ENCODE measurements at regions not wholly inside any gene's neighbourhood (a gene's known extent, or its start where the extent isn't known, plus 50 kb on each side); places are given as distances from the start of the nearest gene placed in this dataset.
A peak's percentile ranks its signal among the peaks of the same experiment; 100 is the strongest.
"Not testable (repeated sequence)": the region's sequence is repeated elsewhere in the genome, so short reads cannot be mapped to it uniquely, and the experiment has no call there.

DNA sequence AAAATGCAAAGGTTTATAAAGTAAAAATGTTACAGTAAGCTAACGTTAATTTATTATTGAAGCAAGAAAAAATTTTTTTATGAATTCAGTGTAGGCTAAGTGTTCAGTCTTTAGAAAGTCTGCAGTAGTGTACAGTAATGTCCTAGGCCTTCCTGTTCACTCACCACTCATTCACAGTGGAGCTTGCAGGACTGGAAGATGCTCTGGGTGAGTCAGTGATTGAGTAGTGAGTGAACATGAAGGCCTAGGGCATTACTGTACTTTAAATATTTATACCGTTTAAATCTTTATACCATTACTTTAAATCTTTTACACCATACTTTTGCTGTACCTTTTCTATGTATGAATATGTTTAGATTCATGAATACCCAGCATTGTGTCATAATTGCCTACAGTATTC is 120.3 kb upstream of the SLC38A4 start:
- no peak for DNase-seq

DNA sequence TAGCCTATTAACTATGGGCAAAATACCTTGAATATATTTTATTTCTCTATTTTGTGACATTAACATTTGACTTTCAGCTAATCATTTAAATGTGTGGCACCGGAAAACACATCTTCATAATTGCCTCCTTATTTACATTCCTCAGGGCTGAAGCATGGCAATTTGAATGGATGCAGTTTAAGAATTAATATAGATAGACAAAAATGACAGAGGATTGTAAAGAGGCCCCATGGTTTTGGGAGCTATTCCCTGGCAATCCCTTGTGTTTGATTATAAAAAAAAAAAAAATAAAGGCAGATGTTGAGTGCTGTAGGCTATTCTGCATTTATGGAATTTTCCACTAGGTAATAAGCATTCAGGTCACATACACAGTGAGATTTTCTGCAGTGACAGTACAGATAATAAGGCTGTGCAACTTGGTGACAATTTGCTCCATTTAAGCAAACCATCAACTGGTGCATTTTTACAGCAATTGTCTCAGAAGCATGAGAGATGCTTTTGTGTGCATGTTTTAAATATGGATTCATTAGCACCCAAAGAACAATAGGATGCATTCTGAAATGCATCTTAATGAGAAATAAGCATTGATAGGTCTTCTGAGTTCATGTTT is 123.2 kb upstream of the SLC38A4 start:
- DNase-seq, result no peak

DNA sequence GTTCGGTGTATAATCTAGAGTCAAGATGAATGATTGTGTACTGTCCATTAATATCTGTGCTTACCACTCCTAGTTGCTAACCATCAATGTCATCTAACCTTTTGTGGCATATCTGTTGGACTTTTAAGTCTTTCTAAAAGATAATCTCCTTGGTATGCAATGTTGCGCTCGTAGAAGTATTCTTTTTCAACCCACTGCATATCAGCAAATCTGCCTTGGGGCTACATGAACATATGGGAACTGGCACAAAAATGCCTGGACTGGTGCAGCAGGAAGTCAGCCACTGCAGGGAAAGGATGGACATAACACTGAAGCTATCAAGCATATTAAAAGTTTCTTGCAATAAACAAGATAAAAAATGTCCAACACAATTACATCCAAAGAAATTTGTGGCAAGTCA is 124.3 kb upstream of the SLC38A4 start:
- DNase-seq, result no peak

DNA sequence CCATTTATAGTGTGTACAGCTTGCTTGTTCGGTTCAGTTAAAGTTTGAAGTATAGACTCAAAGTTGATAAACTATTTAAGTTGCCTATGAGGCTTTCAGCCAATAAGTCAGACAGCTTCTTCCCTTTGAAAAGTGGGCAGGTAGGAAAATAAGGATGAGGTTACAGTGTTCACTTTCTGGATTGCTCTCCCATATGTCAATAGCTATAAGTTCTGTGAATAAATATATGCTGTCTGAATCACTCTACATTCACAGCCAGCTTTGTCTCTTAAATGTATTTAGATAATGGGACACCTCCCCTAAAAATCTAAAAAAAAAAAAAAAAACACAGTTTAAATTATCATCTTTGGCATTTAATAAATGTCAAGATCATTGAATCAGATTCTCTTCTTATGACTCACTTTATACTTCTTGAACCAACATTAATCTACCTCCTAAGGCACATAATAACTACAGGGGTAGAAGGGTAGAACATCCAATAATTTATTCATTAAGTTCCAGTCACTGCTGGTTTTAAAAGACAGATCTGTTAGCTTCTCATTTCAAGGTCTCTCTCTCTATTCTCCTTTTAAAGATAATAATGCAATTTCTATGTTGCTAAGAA is 126.4 kb upstream of the PCED1B start:
- no peak for DNase-seq

DNA sequence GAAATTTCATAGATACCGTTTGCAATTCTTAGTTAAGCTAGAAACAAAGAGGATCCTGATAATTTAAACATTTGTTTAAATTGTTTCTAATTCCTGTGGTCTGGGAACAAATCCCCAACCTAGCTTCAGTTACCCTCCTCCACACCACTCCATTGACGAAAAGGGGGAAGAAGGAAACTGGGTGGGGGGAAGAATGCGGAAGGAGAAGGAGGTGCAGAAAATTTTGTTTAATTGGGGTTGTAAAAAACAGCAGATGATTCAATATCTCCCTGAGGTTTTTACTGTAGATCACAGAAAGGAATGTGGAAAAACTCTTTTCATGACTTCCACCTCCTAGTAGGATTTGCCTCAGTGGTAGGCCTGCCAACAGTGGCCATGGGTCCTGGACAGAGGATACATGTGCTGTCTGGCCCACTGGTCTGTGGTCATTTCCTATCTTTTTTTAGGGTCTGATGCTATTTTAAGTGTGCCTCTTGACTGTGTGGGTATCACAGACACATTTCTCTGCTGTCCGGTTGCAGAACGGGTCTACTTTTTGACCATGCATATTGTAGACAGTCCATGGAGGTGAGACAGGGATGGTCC is 122.9 kb upstream of the PCED1B start:
- DNase-seq, result peak; percentile 54 to 74 (median 69)

DNA sequence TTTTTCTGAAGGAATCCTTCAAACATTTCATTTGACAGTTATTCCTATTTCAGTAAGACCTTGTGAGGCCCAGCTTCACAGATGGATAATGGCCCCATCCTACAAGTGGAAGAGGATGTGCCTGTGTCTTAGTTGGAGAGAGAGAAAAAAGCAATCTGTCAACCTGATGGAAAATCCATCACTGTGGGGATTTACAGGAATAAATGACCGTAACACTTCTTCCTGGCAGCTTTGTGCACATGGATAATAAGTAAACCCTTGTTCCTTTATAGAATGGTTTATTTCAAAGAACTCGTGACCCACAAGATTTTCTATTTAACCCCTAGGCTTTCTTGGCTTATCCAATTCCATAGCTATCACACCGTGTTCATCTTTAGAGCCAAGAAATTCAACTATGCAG is 121.4 kb upstream of the PCED1B start:
- DNase-seq, result no peak

DNA sequence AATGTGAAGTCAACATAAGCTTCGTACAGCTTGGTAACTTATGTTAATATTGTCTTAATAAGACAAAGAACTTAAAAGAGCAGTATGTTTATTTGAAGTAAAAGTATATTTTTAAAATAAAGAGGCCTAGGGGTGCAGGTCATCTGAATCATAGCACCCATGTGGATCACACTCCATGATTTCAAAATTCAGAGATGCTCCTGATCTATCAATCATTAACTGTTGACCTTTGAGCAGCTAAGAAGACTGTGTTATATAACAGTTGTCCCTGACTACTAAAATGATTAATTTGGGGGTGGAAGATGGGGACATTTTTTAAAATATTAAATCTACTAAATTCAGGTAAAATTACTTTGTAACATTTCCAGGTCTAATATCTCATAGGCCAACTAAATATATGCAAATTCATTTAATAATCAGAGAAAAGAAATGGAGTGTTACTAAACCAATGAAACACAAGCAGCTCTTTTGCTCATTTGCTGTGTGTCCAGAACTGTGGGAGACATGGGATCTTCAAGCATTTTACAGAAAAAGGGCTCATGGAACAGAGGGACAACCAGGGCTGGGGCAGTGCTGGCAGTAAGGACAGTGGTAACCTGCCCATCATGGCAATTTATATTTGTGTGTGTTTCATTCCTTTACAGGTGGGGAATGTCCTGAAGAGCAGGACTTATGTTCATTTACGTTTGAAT is 120.7 kb upstream of the PCED1B start:
- DNase-seq, result no peak

DNA sequence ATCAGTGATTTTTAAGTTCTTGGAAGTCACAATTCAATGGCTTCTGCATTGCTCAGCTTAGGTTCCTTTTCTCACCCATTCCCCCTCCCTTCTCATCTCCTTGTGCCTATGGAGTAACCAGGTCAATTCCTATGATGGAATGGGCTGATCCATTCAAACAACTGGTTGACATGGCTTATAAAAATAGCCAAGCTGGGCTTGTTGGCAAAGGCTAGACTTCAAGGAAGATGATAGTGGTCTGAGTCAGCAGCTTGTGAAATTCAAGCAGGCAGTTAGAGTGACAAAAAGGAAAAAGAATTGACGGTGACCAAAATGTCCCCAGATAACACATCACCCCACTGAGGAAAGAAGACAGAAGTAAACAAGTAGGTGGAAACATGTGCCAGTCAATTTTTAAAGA is 119.9 kb upstream of the PCED1B start:
- DNase-seq, result peak; percentile 82 to 95 (median 95)

DNA sequence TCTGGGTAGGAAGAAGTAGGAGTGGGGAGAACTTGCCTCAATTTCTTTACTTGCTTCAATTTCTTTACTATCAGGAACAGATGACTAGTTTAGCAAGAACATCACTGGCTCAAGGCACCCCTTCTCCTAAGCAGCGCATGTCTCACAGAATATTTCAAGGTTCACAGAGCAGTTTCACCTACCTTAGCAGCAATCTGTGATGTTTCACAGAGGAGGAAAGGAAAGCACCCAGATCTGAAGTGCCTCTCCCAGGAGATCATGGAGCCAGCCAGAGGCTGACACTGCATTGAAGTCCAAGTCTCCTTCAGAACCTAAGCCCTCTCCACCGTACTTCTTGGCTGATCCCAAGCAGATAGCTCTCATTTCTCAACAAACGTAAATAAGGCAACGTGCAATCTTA is 118.7 kb upstream of the PCED1B start:
- no peak for DNase-seq

DNA sequence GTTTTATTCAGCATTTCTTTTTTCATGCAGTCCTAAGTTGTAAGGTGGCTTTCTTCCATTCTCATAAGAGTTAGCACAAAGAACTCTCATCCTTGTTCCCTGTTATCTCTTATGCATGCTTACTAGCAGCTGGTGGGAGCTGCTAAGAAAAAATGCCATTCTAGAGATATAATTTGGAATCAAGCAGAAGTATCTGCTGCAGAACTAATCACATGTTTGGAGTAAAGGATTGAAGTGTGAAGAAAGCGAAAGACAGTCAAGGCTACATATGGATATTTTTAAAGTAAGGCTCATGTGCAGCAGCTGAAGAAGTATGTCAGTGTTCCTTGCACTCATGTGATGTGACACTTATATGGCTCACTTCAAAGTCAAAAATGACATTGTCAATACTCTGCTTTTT is 116.2 kb upstream of the PCED1B start:
- DNase-seq, result no peak

DNA sequence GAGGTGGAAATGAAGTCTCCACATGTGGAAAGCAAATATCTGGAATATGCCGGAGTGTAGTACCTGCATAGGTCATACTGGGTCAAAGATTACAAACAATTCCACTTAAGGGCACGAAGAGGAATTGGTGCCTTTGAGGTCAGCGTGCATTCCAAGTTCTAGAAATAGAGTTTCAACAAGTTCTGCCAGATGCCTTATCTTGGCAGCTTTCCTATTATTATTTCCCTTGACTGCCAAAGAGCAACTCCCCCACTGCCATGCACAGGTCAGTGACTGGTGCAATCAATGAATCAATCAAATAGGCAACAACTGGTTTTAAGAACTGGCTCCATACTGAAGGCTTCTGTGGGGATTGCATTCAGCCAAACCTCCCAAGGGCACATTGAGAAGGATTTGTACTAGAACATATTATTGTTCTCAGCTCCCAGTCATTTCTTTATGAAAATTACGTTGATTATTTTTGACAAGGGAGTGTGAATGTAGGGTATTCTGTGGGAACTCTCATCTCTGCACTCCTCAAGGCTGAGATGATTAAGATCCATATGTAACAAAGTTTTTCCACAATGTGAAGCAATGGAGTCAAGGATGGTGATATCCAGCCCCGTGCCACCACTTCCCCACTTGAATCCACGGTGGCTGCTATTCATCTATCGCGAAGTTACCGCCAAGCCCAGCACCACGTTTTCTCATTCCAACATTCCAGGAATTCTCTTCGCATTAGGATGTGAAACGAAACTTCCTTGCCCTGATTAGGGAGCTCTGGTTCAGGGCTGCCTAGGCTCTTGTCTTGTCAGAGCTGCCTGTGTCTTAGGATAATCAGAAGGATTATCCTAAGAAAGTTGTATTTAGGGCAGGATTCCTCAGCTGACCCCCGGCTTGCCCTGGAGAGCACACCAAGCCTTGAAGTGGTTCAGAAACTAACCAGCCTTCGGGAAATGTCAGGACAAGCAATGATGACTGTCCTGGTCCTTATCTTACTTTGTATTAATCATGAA is 115.1 kb upstream of the PCED1B start:
- DNase-seq, result no peak

DNA sequence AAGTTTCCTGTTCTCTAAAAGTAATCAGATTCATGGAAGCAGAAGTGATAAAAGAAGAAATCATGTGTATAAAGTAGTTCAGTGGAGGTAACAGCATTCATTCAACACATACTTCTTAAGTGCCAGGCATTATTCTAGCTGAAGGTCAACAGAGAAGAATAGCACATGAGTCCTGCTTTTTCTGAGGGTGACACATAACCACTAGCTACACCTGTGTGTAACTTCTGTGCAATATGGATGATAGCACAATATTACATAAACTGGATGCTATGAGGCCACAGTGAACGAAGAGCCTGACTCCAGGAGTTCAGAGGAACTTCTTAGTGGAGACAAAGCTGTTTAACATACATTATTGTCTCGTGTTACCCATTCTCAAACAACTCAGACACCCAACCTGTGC is 114.3 kb upstream of the PCED1B start:
- no peak for DNase-seq

DNA sequence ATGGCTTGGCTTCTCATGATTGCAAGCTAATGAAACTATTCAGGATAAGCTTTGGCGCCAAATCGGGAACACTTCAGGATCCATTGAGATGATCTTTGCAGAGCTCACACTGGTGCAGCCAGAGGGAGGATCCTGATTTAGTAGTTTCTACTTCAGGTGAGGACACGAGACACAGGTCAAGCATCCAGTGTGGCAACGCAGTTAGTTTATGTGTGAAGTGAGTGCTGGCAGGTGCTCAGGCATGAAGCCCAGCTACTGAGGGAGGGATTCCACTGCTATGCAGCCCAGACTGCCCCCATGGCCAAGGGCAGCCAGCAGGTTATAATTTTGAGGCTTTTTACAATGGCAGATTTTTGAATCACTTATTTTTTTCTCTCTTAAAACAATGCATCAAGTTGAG is 113.5 kb upstream of the PCED1B start:
- no peak for DNase-seq

DNA sequence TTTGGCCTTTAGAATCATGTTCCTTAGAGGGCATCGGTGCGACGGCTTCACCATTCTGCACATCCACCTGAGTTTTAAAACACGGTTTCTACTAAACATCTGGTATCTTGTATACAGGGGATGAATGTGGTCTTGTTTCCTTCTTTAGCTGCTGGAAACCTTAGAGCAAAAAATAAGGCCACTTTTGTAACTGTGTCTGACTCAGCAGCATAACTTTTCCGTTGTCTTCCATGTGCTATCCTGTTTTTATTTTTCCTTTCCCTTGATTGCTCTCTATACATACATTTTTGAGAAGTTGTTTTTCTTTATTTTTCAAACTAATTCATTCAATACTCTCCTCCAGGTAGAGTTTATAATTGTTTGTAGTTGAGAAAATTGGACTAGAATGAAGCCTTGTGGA is 108.8 kb upstream of the PCED1B start:
- DNase-seq, result no peak

DNA sequence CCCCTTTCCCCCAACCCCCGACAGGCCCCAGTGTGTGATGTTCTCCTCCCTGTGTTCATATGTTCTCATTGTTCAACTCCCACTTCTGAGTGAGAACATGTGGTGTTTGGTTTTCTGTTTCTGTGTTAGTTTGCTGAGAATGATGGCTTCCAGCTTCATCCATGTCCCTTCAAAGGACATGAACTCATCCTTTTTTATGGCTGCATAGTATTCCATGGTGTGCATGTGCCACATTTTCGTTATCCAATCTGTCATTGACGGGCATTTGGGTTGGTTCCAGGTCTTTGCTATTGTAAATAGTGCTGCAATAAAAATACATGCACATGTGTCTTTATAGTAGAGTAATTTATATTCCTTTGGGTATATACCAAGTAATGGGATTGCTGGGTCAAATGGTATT is 105.5 kb upstream of the PCED1B start:
- not testable (repeated sequence) for DNase-seq

DNA sequence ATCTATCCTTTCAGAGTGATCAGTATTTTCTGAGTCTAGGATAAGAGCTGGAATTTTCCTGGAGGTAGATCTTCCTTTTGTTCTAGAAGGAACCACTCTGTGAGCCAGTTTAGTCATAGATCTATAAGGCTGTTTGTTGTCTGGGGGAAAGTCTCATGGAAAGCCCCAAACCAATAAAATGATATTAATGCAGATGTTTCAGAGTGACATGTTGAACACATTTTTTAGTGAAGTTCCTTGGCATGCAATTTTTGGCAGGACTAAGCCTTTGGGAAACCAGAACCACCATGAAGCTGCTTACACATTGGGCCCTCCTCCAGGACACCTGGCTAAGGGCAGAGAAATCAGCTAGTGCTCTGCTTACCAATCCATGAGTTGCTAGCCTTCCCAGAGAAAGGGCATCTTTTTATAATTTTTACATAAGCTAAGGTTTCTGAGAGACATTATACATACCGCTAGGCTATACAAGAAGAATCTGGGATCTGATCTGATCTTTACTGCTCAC is 101.5 kb upstream of the PCED1B start:
- DNase-seq, result peak; percentile 11 to 65 (median 21)

DNA sequence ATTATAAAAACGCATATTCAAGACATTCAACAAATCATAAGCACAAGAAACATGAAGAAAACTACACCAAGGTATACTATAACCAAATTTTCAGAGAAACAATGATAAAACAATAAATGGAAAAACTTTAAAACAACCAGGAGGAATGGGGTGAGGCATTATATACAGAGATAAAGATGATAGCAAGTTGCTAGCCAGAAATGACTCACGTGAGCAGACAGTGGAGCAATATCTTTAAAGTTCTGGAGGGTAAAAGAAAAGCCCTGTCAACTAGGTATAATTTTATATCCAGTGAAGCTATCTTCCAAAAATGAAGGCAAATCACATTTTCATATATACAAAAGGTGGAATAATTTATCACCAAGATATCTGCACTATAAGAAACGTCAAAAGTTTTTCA is 97.8 kb upstream of the PCED1B start:
- DNase-seq, result no peak

DNA sequence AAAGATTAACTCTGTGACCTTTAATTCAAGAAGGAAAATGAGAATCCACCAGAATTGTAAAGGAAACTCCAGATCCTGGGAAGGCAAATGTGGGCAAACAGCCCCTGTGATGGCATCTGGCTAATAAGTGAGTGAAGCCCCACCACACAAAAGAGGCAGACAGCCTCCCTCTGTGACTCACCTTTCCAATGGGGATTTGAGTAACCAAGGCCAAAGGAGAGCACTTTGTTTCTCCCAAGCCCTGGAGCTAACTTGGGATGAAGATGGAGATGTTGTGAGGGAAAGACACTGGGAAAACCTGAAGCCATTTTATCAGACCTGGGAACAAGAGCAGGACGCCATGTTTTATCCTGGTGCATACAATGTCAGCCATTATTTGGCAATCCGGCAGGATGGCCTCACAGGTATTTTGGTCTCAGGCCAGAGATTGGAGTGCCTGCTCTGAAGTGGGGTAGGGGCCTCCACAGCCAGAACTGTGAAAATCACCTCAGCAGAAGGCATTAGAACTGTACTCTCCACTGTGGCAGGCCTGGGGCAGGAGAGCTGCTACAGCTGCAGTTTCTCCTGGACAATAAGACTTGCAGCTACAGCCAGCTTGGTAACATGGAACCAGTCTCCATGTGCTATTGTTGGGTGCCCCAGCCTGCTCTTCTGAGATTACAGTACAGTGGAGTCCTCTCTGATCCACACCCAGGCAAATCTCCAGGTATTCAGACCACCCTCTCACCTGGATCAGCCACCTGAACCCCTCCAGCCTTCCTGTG is 96.6 kb upstream of the PCED1B start:
- DNase-seq, result no peak

DNA sequence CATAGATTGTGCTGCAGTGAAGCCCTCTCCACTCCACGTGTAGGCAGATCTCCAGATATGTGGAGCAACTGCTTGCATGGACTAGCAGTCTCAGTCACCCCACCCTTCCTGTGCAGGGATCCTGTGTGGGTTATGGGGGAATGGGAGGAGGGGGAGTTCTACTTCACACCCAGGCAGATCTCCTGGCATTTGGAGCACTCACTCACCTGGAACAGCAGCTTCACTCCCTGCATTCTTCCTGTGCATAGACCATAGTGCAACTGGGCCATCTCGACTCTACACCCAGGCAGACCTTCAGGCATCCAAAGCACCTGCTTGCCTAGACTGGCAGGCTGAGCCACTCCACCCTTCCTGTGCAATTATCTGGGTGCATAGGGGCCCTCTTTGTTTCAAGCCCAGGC is 96.0 kb upstream of the PCED1B start:
- DNase-seq, result no peak

DNA sequence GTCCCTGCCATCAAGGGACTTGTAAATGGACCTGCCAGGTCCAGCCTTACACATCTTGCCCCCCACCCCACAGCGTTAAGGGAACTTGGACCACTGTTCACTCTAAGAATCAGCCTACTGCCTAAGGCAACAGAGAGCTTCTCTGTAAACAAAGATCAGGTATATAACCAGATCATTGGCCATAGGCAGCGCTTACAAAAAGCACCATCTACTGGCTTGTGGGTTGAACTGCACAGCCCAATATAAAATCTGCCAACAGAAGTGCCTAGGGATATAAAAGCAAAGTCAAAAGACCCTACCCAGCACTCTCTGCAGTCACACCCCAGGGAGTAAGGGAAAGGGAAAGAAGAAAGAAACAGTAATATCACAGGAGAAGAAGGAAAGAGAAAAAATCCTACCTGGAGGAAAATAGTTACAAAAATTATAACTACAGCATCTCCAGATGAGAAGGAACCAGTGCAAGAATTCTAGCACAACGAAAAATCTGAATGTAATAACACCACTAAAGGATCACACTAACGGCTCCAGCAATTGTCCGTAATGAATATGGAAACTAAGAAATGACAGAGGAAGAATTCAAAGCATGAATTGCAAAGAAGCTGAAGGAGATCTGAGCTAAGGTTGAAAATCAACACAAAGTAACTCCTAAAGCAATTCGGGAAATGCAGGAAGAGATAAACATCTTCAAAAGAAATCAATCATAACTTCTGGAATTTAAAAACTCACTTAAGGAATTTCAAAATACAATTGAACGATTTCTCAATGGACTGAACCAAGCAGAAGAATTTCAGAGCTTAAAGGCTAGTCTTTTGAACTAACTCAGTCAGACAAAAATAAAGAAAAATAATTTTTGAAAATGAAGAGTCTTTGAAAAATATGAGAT is 95.2 kb upstream of the PCED1B start:
- peak; percentile 50 to 62 (median 54) for DNase-seq

DNA sequence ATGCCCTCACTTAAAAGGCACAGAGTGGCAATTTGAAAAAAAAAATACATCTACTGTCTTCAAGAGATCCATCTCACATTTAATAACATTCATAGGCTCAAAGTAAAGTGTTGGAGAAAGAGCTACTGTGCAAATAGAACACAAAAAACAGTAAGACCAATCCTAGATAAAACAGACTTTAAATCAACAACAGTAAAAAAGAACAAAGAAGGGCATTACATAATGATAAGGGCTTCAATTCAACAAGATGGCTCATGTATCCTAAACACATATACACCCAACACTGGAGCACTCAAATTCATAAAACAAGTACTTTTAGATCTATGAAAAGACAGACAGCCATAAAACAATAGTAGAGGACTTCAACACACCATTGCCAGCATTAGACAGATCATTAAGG is 93.6 kb upstream of the PCED1B start:
- no peak for DNase-seq
